ENCODE measurements at regions not wholly inside any gene's neighbourhood (a gene's known extent, or its start where the extent isn't known, plus 50 kb on each side); places are given as distances from the start of the nearest gene placed in this dataset.

DNA sequence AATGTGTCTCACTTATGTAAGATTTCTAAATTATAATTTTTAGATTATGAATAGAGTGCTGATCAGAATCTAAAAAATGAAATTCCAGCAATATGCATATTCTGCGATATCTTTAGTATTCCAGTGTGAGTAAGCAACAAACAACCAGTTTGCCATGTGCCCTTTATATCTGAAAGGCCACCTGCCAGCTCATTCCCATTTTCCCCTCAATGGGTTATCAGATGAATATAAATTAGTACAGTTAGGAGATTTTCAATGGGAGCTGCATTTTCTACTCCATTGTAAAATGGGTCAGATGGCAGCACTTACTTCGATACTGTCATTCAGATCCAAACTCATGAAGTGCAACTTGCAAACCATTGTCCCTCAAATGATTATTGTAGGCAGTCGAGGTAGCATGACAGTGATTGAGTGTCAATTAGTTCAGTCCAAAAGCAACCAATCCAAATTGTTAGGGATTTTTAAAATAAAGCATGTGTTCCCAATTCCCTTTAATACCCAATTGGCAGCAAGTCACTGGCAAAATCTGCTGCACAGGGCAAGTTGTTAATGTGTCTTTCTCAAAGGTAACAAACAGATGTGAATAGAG lies 680.3 kb downstream of the LRRIQ3 start:
- Histone ChIP-seq H3K9me3 (ENCODE audit: insufficient read depth, low read length) (no peaks in the 10 kb centered on the region), H3K36me3 (ENCODE audit: low read length) (no peaks in the 10 kb centered on the region), H3K4me3 (ENCODE audit: insufficient read depth, low read length, poor library complexity, severe bottlenecking) (no peak overlapping the region), H3K9ac (ENCODE audit: low read length) (no peak overlapping the region), H3K79me2 (ENCODE audit: insufficient read depth, low read length) (no peaks in the 10 kb centered on the region), H2AFZ (ENCODE audit: low read depth, low read length, severe bottlenecking) (no peak overlapping the region), H3K27ac (ENCODE audit: low read depth, low read length) (no peak overlapping the region), H3K27me3 (ENCODE audit: low read length) (no peaks in the 10 kb centered on the region), H3F3A (ENCODE audit: insufficient read depth) (no peaks in the 10 kb centered on the region), H3K4me2 (ENCODE audit: low read depth, low read length, poor library complexity, severe bottlenecking) (no peak overlapping the region), H3K9me2 (replicated peaks; ENCODE audit: insufficient read depth, low read length) (no peaks in the 10 kb centered on the region), H4K20me1 (ENCODE audit: low read depth, low read length) (no peaks in the 10 kb centered on the region)
- no peak for TF ChIP-seq EZH2phosphoT487 (conservative IDR thresholded peaks at IDR 0.05; ENCODE audit: low read length)
- TF ChIP-seq, protein P1, sequence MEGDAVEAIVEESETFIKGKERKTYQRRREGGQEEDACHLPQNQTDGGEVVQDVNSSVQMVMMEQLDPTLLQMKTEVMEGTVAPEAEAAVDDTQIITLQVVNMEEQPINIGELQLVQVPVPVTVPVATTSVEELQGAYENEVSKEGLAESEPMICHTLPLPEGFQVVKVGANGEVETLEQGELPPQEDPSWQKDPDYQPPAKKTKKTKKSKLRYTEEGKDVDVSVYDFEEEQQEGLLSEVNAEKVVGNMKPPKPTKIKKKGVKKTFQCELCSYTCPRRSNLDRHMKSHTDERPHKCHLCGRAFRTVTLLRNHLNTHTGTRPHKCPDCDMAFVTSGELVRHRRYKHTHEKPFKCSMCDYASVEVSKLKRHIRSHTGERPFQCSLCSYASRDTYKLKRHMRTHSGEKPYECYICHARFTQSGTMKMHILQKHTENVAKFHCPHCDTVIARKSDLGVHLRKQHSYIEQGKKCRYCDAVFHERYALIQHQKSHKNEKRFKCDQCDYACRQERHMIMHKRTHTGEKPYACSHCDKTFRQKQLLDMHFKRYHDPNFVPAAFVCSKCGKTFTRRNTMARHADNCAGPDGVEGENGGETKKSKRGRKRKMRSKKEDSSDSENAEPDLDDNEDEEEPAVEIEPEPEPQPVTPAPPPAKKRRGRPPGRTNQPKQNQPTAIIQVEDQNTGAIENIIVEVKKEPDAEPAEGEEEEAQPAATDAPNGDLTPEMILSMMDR (IDR thresholded peaks at IDR 0.05; ENCODE audit: insufficient read depth, low read length, poor library complexity, severe bottlenecking) = no peak

DNA sequence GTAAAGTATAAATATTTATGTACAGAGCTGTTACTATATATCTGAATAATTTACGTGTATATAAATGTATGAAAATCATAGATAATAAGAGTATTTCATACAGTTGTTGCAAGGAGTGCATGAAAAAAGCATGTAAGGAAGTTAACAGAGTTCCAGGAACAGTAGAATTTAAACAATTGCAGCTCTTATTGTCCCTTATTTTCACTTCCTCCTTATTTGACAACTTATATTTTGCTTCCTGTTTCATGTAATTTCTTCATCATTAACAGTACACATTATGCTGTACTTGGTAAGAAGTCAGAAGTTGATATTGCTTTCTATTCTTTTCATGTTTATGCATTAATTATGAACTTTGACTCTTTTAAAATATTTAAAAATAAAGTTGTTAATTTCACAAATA lies 681.5 kb downstream of the LRRIQ3 start:
- Histone ChIP-seq H4K20me1 (ENCODE audit: low read depth, low read length) (no peaks in the 10 kb centered on the region), H3K9me2 (replicated peaks; ENCODE audit: insufficient read depth, low read length) (no peaks in the 10 kb centered on the region), H2AFZ (ENCODE audit: low read depth, low read length, severe bottlenecking) (no peak overlapping the region), H3F3A (ENCODE audit: insufficient read depth) (no peaks in the 10 kb centered on the region), H3K9me3 (ENCODE audit: insufficient read depth, low read length) (no peaks in the 10 kb centered on the region), H3K79me2 (ENCODE audit: insufficient read depth, low read length) (no peaks in the 10 kb centered on the region), H3K9ac (ENCODE audit: low read length) (no peak overlapping the region), H3K27me3 (ENCODE audit: low read length) (no peaks in the 10 kb centered on the region), H3K4me3 (ENCODE audit: insufficient read depth, low read length, poor library complexity, severe bottlenecking) (no peak overlapping the region), H3K36me3 (ENCODE audit: low read length) (no peaks in the 10 kb centered on the region), H3K4me2 (ENCODE audit: low read depth, low read length, poor library complexity, severe bottlenecking) (no peak overlapping the region), H3K27ac (ENCODE audit: low read depth, low read length) (no peak overlapping the region)
- TF ChIP-seq, protein P1 (IDR thresholded peaks at IDR 0.05; ENCODE audit: insufficient read depth, low read length, poor library complexity, severe bottlenecking) = no peak
- no peak for TF ChIP-seq EZH2phosphoT487 (conservative IDR thresholded peaks at IDR 0.05; ENCODE audit: low read length)

DNA sequence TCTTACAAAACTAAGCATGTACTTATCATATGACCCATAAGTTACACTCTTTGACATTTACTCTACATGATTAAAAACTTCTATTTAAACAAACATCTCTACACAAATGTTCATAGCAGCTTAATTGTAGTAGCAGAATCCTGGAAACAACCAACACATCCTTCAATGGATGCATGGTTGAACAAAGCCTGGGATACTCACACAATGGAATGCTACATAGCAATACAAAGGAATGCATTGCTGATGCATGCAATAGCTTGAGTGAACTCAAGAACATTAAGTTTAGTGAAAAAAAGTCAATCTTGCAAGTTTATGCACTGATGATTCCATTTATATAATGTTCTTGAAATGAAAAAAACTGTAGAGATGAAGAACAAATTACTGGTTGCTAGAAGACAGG lies 686.9 kb downstream of the LRRIQ3 start:
- Histone ChIP-seq H3K9me3 (ENCODE audit: insufficient read depth, low read length) (no peaks in the 10 kb centered on the region), H3F3A (ENCODE audit: insufficient read depth) (no peaks in the 10 kb centered on the region), H3K27me3 (ENCODE audit: low read length) (no peaks in the 10 kb centered on the region), H4K20me1 (ENCODE audit: low read depth, low read length) (no peaks in the 10 kb centered on the region), H3K9me2 (replicated peaks; ENCODE audit: insufficient read depth, low read length) (no peaks in the 10 kb centered on the region), H3K4me2 (ENCODE audit: low read depth, low read length, poor library complexity, severe bottlenecking) (no peak overlapping the region), H3K36me3 (ENCODE audit: low read length) (no peaks in the 10 kb centered on the region), H3K9ac (ENCODE audit: low read length) (no peak overlapping the region), H2AFZ (ENCODE audit: low read depth, low read length, severe bottlenecking) (no peak overlapping the region), H3K4me3 (ENCODE audit: insufficient read depth, low read length, poor library complexity, severe bottlenecking) (no peak overlapping the region), H3K27ac (ENCODE audit: low read depth, low read length) (no peak overlapping the region), H3K79me2 (ENCODE audit: insufficient read depth, low read length) (no peaks in the 10 kb centered on the region)
- TF ChIP-seq, protein P1 (IDR thresholded peaks at IDR 0.05; ENCODE audit: insufficient read depth, low read length, poor library complexity, severe bottlenecking) = no peak
- no peak for TF ChIP-seq EZH2phosphoT487 (conservative IDR thresholded peaks at IDR 0.05; ENCODE audit: low read length)
